ENCODE measurements at regions not wholly inside any gene's neighbourhood (a gene's known extent, or its start where the extent isn't known, plus 50 kb on each side); places are given as distances from the start of the nearest gene placed in this dataset.

- TF ChIP-seq CTCF (IDR thresholded peaks at IDR 0.05) = no peak
- no peak for TF ChIP-seq POLR2A (IDR thresholded peaks at IDR 0.05)
These were observed 89.3 kb upstream of the SDK2 start for GRCh38 chr17:73733517-73733916.

All from lower leg skin (tissue), 3 donors.